ENCODE measurements at regions not wholly inside any gene's neighbourhood (a gene's known extent, or its start where the extent isn't known, plus 50 kb on each side); places are given as distances from the start of the nearest gene placed in this dataset.

GRCh38 chr2:208982831-208983230, 441.0 kb upstream of the MAP2 start:
- no peak overlapping the region for H3K9ac ChIP-seq (ENCODE audit: insufficient read depth, low read length, poor library complexity, severe bottlenecking)
- H3K4me3 Mint-ChIP-seq: no peak overlapping the region
- no peaks in the 10 kb centered on the region for H3K79me2 ChIP-seq (ENCODE audit: insufficient read depth, low read length)
- H3K4me1 Mint-ChIP-seq: no peaks in the 10 kb centered on the region
- H3K27me3 ChIP-seq (ENCODE audit: control insufficient read depth in 2 of 2, insufficient read depth in 2 of 2, low read length in 2 of 2): no peaks in the 10 kb centered on the region
- H3K27ac Mint-ChIP-seq: no peak overlapping the region
- no peaks in the 10 kb centered on the region for H3K36me3 Mint-ChIP-seq
- no peaks in the 10 kb centered on the region for H3K27me3 Mint-ChIP-seq (ENCODE audit: low read depth in 3 of 3)
- no peak overlapping the region for H3K4me3 ChIP-seq (replicated peaks in 1 of 3; ENCODE audit: low read depth in 2 of 3, low read length in 3 of 3)
- H3K27ac ChIP-seq (ENCODE audit: low read depth in 1 of 2, low read length in 2 of 2): no peak overlapping the region
- no peak for TF ChIP-seq CTCF (IDR thresholded peaks at IDR 0.05)
- H3K36me3 ChIP-seq (replicated peaks in 1 of 2; ENCODE audit: control insufficient read depth in 1 of 2, insufficient read depth in 2 of 2, low read length in 2 of 2): no peaks in the 10 kb centered on the region
- no peak overlapping the region for H2AFZ ChIP-seq (ENCODE audit: insufficient read depth, low read depth, low read length, poor library complexity, severe bottlenecking)
- no peaks in the 10 kb centered on the region for H3K9me3 ChIP-seq (replicated peaks in 1 of 2; ENCODE audit: control insufficient read depth in 1 of 2, insufficient read depth in 1 of 2, low read length in 2 of 2)
- DNase-seq: no peak
- WGBS (ENCODE audit: insufficient coverage): 100% methylated on average over 2 of the region's 3 CpGs
- intact Hi-C loops (cut with micrococcal nuclease): no loop called here
- H3K4me1 ChIP-seq (ENCODE audit: control insufficient read depth in 1 of 2, insufficient read depth in 2 of 2, low read length in 2 of 2): no peaks in the 10 kb centered on the region
- no peak overlapping the region for H3K4me2 ChIP-seq (replicated peaks; ENCODE audit: extremely low read depth, low read length, poor library complexity, severe bottlenecking)
- H3K9me3 Mint-ChIP-seq: peaks cover 0 to 2% (median 0%) of the 10 kb centered on the region in 7 donors
- no peaks in the 10 kb centered on the region for H4K20me1 ChIP-seq (ENCODE audit: insufficient read depth, low read length)

DNA sequence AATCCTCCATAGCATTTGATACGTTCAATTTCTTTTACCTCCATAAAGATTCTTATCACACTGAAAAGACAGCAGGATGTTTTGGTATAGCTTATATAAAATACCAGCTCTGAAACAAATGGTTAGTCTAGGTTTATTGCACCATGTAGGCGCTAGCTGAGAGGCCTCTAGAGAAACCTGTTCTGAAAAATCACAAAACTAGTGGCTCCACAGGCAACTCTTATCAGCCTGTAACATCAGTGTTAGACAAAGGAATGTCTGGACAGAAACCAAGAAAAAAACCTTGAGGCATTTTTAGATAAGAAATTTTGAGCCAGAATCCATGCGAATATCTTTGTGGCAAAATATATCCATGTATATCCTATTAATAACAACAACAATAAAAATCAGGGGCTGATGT, 440.4 kb upstream of the MAP2 start:
- Histone ChIP-seq H2AFZ (ENCODE audit: insufficient read depth, low read depth, low read length, poor library complexity, severe bottlenecking) (no peak overlapping the region), H3K4me3 (replicated peaks in 1 of 3; ENCODE audit: low read depth in 2 of 3, low read length in 3 of 3) (no peak overlapping the region), H3K27me3 (ENCODE audit: control insufficient read depth in 2 of 2, insufficient read depth in 2 of 2, low read length in 2 of 2) (no peaks in the 10 kb centered on the region), H3K9me3 (replicated peaks in 1 of 2; ENCODE audit: control insufficient read depth in 1 of 2, insufficient read depth in 1 of 2, low read length in 2 of 2) (no peaks in the 10 kb centered on the region), H4K20me1 (ENCODE audit: insufficient read depth, low read length) (no peaks in the 10 kb centered on the region), H3K79me2 (ENCODE audit: insufficient read depth, low read length) (no peaks in the 10 kb centered on the region), H3K4me2 (replicated peaks; ENCODE audit: extremely low read depth, low read length, poor library complexity, severe bottlenecking) (no peak overlapping the region), H3K27ac (ENCODE audit: low read depth in 1 of 2, low read length in 2 of 2) (no peak overlapping the region), H3K36me3 (replicated peaks in 1 of 2; ENCODE audit: control insufficient read depth in 1 of 2, insufficient read depth in 2 of 2, low read length in 2 of 2) (no peaks in the 10 kb centered on the region), H3K4me1 (ENCODE audit: control insufficient read depth in 1 of 2, insufficient read depth in 2 of 2, low read length in 2 of 2) (no peaks in the 10 kb centered on the region), H3K9ac (ENCODE audit: insufficient read depth, low read length, poor library complexity, severe bottlenecking) (no peak overlapping the region)
- Mint-ChIP-seq H3K27ac (no peak overlapping the region), H3K9me3 (peaks cover 0 to 4% (median 0%) of the 10 kb centered on the region in 7 donors), H3K27me3 (ENCODE audit: low read depth in 3 of 3) (no peaks in the 10 kb centered on the region), H3K4me1 (no peaks in the 10 kb centered on the region), H3K4me3 (no peak overlapping the region), H3K36me3 (no peaks in the 10 kb centered on the region)
- intact Hi-C loops (cut with micrococcal nuclease): no loop called here
- TF ChIP-seq CTCF (IDR thresholded peaks at IDR 0.05): no peak
- DNase-seq: no peak
- WGBS (ENCODE audit: insufficient coverage): no CpG with 5 or more reads among the region's 3 CpGs
